ENCODE measurements at regions not wholly inside any gene's neighbourhood (a gene's known extent, or its start where the extent isn't known, plus 50 kb on each side); places are given as distances from the start of the nearest gene placed in this dataset.

- CTCF ChIA-PET (ENCODE audit: partially characterized antibody): interaction anchor here (1.3 kb wide), 1 partner anchor 41 kb away, joined by 3 read pairs; no protein-coding TSS in a partner anchor
- no peak for FAIRE-seq
- 84% methylated on average over 3 of the region's 3 CpGs; no CpG with 5 or more reads in 1 of the 2 experiments for WGBS, 2 experiments (ENCODE audit: extremely low coverage in 1 of 2, insufficient coverage in 1 of 2, insufficient read length in 1 of 2, insufficient replicate concordance in 2 of 2, low coverage in 1 of 2, low lambda C conversion rate in 2 of 2, missing lambda C conversion rate in 1 of 2)
- no peak for TF ChIP-seq ATF2 (IDR thresholded peaks at IDR 0.05; ENCODE audit: low read length)
- no peak for TF ChIP-seq EZH2 (IDR thresholded peaks at IDR 0.05; ENCODE audit: low read depth, low read length, severe bottlenecking)
- TF ChIP-seq POLR2A (IDR thresholded peaks at IDR 0.05; ENCODE audit: control extremely low read depth in 1 of 2, low read depth in 2 of 2, low read length in 2 of 2): no peak
- no peak for TF ChIP-seq RXRA (IDR thresholded peaks at IDR 0.05; ENCODE audit: insufficient read depth, low read depth, low read length)
- TF ChIP-seq CBX5 (IDR thresholded peaks at IDR 0.05; ENCODE audit: low read depth, low read length): no peak
- no peak for TF ChIP-seq SP2 (IDR thresholded peaks at IDR 0.05; ENCODE audit: low read length)
- no peak for TF ChIP-seq PHF8 (conservative IDR thresholded peaks at IDR 0.05; ENCODE audit: low read depth, low read length)
- no peak for TF ChIP-seq RAD21 (IDR thresholded peaks at IDR 0.05 in 1 of 2, conservative IDR thresholded peaks at IDR 0.05 in 1 of 2; ENCODE audit: low read depth in 2 of 2, low read length in 2 of 2)
- TF ChIP-seq MAFK (IDR thresholded peaks at IDR 0.05; ENCODE audit: low read depth, low read length): no peak
- TF ChIP-seq FOSL1 (IDR thresholded peaks at IDR 0.05; ENCODE audit: insufficient read depth, low read depth, low read length): no peak
Measured at GRCh38 chr1:232192781-232193450, 437.0 kb downstream of the SIPA1L2 start.

More at GRCh38 chr1:232192781-232193450, 437.0 kb downstream of the SIPA1L2 start:
- H3K27me3 ChIP-seq (replicated peaks in 1 of 4; ENCODE audit: control insufficient read depth in 3 of 4, extremely low read depth in 1 of 4, insufficient read depth in 3 of 4, low read length in 3 of 4): no peaks in the 10 kb centered on the region; a peak in 2 of 7 replicates
- no peak overlapping the region for H3K4me3 ChIP-seq (ENCODE audit: extremely low read depth in 1 of 4, insufficient read depth in 2 of 4, low read depth in 3 of 4, low read length in 4 of 4)
- POLR2A ChIA-PET (ENCODE audit: partially characterized antibody): interaction anchor here (1.1 to 1.3 kb wide), 2 partner anchors 14 to 17 kb away, joined by 3 to 5 read pairs; no protein-coding TSS in a partner anchor
- no peak overlapping the region for H2BK12ac ChIP-seq (ENCODE audit: low read depth, low read length)
- H2BK20ac ChIP-seq (ENCODE audit: low read length): no peak overlapping the region
- no peak overlapping the region for H2BK15ac ChIP-seq (ENCODE audit: low read length)
- no peak overlapping the region for H3K9ac ChIP-seq (replicated peaks in 1 of 4; ENCODE audit: extremely low read depth in 1 of 4, low read depth in 3 of 4, low read length in 3 of 4)
- no peak overlapping the region for H2AK5ac ChIP-seq (ENCODE audit: low read depth, low read length)
- H2AFZ ChIP-seq (ENCODE audit: low read length): no peak overlapping the region
- no peak overlapping the region for H3K14ac ChIP-seq (ENCODE audit: insufficient read length)
- no peaks in the 10 kb centered on the region for H3K23me2 ChIP-seq (ENCODE audit: low read depth, low read length)
- H3K79me2 ChIP-seq (ENCODE audit: control insufficient read depth in 1 of 2, insufficient read depth in 2 of 2, low read length in 2 of 2): no peaks in the 10 kb centered on the region
- no peak overlapping the region for H2BK120ac ChIP-seq (replicated peaks; ENCODE audit: low read depth, low read length)
- H3K4me2 ChIP-seq (ENCODE audit: insufficient read depth in 1 of 2, low read depth in 2 of 2, low read length in 2 of 2): no peak overlapping the region
- H3K27ac ChIP-seq (ENCODE audit: low read depth, low read length): no peak overlapping the region
- H4K8ac ChIP-seq (ENCODE audit: extremely low read depth, insufficient read depth, low read length): no peak overlapping the region
- H3K79me1 ChIP-seq (ENCODE audit: low read depth, low read length): no peaks in the 10 kb centered on the region; the same call in 1 of the 2 replicates
- H3K4ac ChIP-seq (replicated peaks; ENCODE audit: insufficient read length, low read depth, low read length): no peak overlapping the region
- no peak overlapping the region for H3K56ac ChIP-seq (replicated peaks; ENCODE audit: insufficient read length, low read depth, low read length)
- H3K23ac ChIP-seq (ENCODE audit: insufficient read length): no peak overlapping the region
- no peak for DNase-seq (ENCODE audit: low read depth in 1 of 2, low spot score in 2 of 2)
- peaks cover 0 to 5% (median 0%) of the 10 kb centered on the region in 4 experiments; a peak in 2 of 7 replicates for H3K4me1 ChIP-seq (replicated peaks in 1 of 4; ENCODE audit: control insufficient read depth in 3 of 4, insufficient read depth in 4 of 4, low read length in 3 of 4)
- no peaks in the 10 kb centered on the region for H4K20me1 ChIP-seq (replicated peaks in 1 of 2; ENCODE audit: control insufficient read depth in 1 of 2, insufficient read depth in 2 of 2, low read length in 2 of 2)
- H4K5ac ChIP-seq (ENCODE audit: insufficient read length, low read depth, low read length): no peak overlapping the region
- H4K91ac ChIP-seq (replicated peaks; ENCODE audit: insufficient read length, low read length): no peak overlapping the region
- no peaks in the 10 kb centered on the region for H3K9me3 ChIP-seq (ENCODE audit: insufficient read depth in 2 of 2, low read depth in 1 of 2, low read length in 1 of 2)
- 0 out of 8 replicates have a peak, but pooled peaks cover 0 to under 1% (median 0%) of the 10 kb centered on the region in 4 experiments for H3K36me3 ChIP-seq (ENCODE audit: control insufficient read depth in 2 of 4, insufficient read depth in 4 of 4, low read length in 3 of 4)
- no peak overlapping the region for H3K18ac ChIP-seq (ENCODE audit: extremely low read depth, low read length)
- no peak overlapping the region for H2BK5ac ChIP-seq (ENCODE audit: low read depth, low read length)

Measured in H1 (cell line).